Suppressor macrophage treated with lipopolysaccharide for 1 hour (primary cell): ENCODE measurements at regions not wholly inside any gene's neighbourhood (a gene's known extent, or its start where the extent isn't known, plus 50 kb on each side); places are given as distances from the start of the nearest gene placed in this dataset.

Source experiments
- DNase-seq, 3 donors: peaks; one replicate each; pipeline ENCODE4 v3.0.0-alpha.2; 2020 to 2022

GRCh38 chr5:38719916-38720315 is 125.9 kb upstream of the OSMR start:
- DNase-seq: no peak

GRCh38 chr5:38720554-38721361 is 125.1 kb upstream of the OSMR start:
- DNase-seq: no peak

- no peak for DNase-seq
These were observed 122.9 kb upstream of the OSMR start for GRCh38 chr5:38722918-38723317.

- no peak for DNase-seq
These were observed 122.4 kb upstream of the OSMR start for GRCh38 chr5:38723426-38723825.

- no peak for DNase-seq
These were observed 121.3 kb upstream of the OSMR start for GRCh38 chr5:38724301-38725030.

- DNase-seq: no peak
These were observed 120.4 kb upstream of the OSMR start for GRCh38 chr5:38725371-38725865.

GRCh38 chr5:38726279-38726678 is 119.5 kb upstream of the OSMR start:
- DNase-seq: no peak

- DNase-seq: no peak
These were observed 117.8 kb upstream of the OSMR start for GRCh38 chr5:38728029-38728428.

GRCh38 chr5:38731461-38731860 is 114.4 kb upstream of the OSMR start:
- DNase-seq: no peak

GRCh38 chr5:38734353-38734752 is 111.5 kb upstream of the OSMR start:
- DNase-seq: no peak

GRCh38 chr5:38736089-38736488 is 109.7 kb upstream of the OSMR start:
- DNase-seq: no peak

- DNase-seq: no peak
These were observed 107.8 kb upstream of the OSMR start for GRCh38 chr5:38737976-38738375.

- DNase-seq: no peak
These were observed 106.7 kb upstream of the OSMR start for GRCh38 chr5:38739011-38739704.

GRCh38 chr5:38739705-38740045 is 106.1 kb upstream of the OSMR start:
- DNase-seq: no peak

GRCh38 chr5:38742821-38743220 is 103.0 kb upstream of the OSMR start:
- DNase-seq: no peak

- no peak for DNase-seq
These were observed 102.2 kb upstream of the OSMR start for GRCh38 chr5:38743562-38743961.

GRCh38 chr5:38745836-38746732 is 99.7 kb upstream of the OSMR start:
- DNase-seq: no peak

- DNase-seq: no peak
These were observed 96.0 kb upstream of the OSMR start for GRCh38 chr5:38749861-38750260.

GRCh38 chr5:38751103-38751502 is 94.7 kb upstream of the OSMR start:
- no peak for DNase-seq

- DNase-seq: no peak
These were observed 93.7 kb upstream of the OSMR start for GRCh38 chr5:38752012-38752536.

GRCh38 chr5:38752622-38753021 is 93.2 kb upstream of the OSMR start:
- DNase-seq: no peak

- no peak for DNase-seq
These were observed 92.7 kb upstream of the OSMR start for GRCh38 chr5:38753141-38753540.
